ENCODE measurements at regions not wholly inside any gene's neighbourhood (a gene's known extent, or its start where the extent isn't known, plus 50 kb on each side); places are given as distances from the start of the nearest gene placed in this dataset.

GRCh38 chr20:40770564-40771307 lies 81.7 kb upstream of the MAFB start:
- DNase-seq (ENCODE audit: low spot score), result no peak

GRCh38 chr20:40771308-40771610 lies 82.2 kb upstream of the MAFB start:
- DNase-seq (ENCODE audit: low spot score), result no peak

GRCh38 chr20:40771848-40772511 lies 82.9 kb upstream of the MAFB start:
- no peak for DNase-seq (ENCODE audit: low spot score)

DNA sequence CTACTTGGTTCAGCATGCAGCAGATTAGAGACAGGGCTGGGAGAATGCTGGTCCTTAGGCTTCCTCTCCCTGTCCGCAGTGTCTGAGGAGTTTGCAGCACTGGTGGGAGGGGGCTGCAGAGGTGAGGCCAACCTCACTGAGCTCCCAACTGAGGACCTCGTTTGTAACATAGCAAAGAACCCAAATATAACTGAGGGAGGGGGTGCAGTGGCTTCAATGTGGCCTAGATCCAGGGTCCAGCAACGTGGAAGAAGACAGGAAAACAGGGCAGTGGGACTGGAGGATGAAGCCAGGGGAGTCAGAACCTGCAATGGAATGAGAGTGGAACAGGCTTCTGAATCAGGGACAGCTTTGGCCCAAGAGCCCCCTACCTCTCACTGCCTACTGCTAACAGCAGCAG lies 84.3 kb upstream of the MAFB start:
- no peak for DNase-seq (ENCODE audit: low spot score)

- DNase-seq (ENCODE audit: low spot score), result no peak
Observed at GRCh38 chr20:40774252-40774651, 85.2 kb upstream of the MAFB start.

DNA sequence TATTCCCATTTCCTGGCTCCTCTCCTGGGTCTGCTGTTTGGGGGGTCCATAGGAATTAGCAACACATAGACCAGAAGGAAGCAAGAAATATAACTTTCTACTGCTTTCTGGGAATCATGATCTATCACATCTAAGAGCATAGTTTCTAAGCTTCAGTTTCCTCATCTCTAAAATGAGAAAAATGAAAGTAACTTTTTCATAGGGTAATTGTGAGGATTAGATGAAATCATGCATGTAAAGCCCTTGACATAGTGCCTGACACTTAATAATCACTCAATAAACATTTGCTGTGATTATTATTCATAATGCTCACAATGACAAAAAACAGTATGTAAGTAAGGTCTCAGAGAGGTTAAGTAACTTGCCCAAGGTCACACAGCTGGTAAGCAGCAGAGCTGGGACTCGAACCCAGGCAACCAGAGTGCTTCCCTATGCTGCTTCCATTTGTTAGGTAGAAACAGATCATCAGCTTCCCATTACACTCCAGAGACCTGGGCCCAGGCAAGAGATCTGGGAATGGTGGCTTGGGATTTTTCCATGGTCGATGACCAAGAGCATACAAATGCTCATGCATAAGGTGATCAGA lies 86.6 kb upstream of the MAFB start:
- no peak for DNase-seq (ENCODE audit: low spot score)

DNA sequence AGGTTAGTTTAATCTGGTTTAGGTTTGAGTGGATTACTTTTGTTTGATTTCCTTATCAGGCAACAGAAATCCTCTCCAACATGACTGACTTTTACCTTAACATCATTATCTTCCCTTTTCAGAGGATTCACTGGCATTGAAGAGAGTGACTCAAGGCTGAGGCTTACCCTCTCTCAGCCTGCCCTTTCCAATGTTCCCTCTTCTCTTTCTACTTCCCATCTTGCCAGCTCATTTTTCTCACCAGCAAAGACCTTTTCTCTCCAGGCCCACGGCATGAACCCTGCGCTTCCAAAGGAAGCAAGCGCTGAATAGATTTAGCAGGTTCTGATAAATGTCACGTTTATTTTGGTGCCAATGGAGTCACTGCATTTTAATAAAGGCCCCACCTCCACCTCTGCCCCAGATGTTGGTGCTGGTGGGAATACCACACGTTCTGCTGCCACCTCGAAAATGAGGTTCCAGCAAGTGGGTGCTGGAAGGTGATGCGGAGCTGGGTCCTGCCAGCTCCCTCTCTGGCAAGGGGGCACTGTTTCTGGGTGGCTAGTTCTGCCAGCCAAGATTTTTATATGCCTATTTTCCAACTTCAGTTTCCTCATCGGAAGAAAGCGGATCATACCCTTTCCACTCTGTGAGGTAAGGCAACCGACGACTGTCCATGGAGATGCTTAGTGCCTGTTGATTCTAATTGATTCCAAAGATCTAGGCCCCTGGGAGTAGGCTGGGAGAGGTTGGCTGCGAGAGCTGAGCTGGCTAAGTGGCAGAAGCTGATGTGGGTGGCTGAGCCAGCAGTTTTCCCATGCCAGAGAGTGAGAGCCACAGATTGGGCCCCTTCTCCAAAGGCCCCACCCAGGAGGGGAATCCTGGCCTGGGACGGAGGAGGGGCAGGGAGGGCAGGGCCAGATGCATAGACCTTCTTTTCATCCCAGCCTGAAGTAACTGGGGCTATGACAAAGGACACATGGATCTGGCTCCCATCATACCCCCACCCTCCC lies 87.7 kb upstream of the MAFB start:
- no peak for DNase-seq (ENCODE audit: low spot score)

- DNase-seq (ENCODE audit: low spot score), result no peak
Observed at GRCh38 chr20:40777653-40778052, 88.6 kb upstream of the MAFB start.

DNA sequence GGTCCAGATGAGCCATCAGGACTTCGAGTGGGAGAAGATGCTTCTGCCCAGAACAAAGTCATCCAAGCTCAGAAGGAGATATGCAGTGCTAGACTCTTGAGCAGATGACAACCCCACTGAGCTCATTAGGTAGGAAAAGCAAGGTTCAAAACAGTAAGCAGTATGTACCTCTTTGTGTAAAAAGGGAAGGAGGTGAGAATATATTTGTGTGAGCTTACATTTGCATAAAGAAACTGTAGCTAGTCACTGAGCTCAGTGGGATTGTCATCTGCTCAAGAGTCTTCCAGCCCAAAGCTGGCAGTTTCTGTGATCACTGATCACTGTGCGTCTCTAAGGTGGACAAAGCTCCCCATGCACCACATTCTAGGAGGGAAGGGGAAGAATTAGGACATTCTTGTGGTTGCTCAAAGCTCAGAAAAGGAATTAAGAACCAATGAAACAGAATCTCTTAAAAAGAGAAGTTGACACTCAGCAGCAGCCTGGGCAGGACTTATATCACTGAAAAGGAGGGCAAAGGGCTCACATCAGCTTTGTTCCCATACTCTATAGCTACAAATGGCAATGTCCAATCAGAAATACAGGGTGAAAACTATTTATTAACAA lies 90.0 kb upstream of the MAFB start:
- no peak for DNase-seq (ENCODE audit: low spot score)

DNA sequence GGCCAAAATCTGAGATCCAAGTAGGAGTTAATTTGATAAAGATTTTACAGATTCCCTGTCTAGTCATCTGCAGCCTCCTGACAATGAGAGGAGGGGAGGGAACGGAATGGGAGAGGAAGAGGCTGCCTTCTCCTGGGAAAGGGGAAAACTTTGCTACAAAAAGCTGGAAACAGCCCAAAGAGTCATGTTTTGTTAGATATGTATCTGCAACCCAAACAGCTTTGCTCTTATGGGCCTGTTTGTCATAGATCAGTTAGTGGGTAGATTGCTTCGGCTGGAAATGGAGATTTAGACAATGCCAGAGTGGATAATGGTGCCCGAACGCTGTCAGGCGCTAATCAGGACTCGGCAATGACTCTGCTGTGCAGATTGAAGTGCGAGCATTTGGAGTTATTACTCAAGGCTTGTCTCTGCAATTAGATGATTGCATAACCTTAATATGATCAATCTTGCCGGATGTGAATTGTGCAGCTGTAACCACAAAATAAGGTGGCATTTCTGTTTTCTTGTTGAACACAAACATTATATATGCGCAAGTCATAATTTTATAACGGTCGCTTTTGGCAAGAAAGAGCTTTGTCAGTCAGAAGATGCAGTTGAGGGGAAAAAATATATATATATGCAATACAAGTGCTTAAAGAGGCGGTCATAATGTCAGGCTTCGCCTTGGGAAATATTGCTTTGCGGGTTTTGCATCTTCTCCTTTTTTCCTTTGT lies 92.4 kb upstream of the MAFB start:
- no peak for DNase-seq (ENCODE audit: low spot score)

GRCh38 chr20:40782043-40782368 lies 93.0 kb upstream of the MAFB start:
- DNase-seq (ENCODE audit: low spot score), result no peak

- no peak for DNase-seq (ENCODE audit: low spot score)
Observed at GRCh38 chr20:40785346-40785745, 96.3 kb upstream of the MAFB start.

DNA sequence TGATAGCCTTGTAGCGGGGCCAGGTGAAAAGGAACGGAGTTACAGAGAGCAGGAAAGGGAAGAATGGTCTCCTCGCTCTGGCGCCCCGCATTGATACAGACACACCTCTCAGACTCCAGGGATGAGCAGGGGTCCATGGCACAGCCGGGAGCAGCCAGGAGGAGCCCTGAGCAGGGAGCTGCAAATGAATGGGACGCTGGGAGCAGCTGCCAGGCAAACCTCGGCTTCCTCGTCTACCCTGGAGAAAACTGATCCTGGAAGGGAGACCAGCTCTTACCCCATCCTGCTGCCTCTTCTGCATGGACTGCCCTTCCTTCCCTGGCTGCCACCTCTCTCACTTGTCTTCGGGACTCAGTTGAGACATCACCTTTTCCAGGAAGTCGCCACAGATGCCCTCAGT lies 97.3 kb upstream of the MAFB start:
- DNase-seq (ENCODE audit: low spot score), result no peak

DNA sequence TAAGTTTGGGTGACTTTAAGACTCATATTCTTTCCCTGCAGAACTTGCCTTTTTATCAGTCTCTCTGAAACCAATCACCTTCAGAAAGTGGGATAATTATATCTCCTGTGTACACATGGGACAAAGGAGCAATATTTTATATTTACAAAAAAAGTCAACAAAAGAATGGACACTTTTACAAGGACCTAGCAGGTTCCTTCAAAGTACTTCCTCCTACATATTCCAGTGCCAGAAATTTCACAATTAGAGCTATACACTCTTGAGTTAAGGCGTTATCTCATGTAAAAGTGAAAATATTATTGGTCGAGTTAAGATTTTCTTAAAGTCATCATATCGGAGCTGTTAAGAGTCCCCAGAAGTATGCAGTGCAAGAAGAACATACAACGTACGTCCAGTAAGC lies 98.9 kb upstream of the MAFB start:
- DNase-seq (ENCODE audit: low spot score), result no peak

DNA sequence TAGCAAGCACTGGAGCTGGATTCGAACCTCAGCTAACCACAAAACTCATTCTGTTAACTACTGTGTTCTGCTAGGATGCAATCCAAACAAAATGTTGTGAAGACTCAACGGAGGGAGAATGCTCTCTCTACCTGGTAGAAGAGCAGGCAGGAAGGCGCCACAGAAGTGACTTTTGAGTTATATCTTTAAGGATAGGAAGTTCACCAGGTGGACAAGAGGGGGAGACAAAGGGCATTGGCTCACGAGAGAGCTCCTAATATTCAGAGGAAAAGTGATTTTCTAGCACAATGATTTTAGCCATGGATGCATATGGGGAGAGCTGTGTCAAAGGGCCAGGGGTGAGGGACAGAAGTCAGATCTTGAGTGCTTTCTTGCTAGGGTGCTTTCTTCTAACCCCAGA lies 108.4 kb upstream of the MAFB start:
- peak; percentile 43 for DNase-seq (ENCODE audit: low spot score)

DNA sequence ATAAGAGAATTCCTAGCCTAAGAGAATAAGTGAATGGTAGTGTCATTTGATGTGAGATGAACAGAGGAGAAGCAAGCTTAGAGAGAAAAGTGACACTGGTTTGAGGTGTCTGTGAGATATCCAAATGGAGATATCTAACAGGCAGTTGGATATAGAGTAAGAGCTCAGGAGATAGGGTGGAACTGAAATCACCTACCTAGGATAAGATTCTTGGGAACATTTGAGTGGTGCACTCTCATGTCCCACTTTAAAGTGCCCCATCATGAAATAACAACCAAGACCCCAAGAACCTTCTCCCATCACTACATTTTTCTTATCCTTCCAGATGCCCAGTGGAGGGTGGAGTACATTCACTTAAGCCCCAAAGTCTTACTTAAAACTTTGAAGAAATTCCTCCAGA lies 109.0 kb upstream of the MAFB start:
- DNase-seq (ENCODE audit: low spot score), result no peak

- DNase-seq (ENCODE audit: low spot score), result no peak
Observed at GRCh38 chr20:40802886-40803285, 113.8 kb upstream of the MAFB start.

GRCh38 chr20:40803381-40803780 lies 114.3 kb upstream of the MAFB start:
- DNase-seq (ENCODE audit: low spot score), result no peak

GRCh38 chr20:40805592-40805991 lies 116.6 kb upstream of the MAFB start:
- DNase-seq (ENCODE audit: low spot score), result peak; percentile 15

- DNase-seq (ENCODE audit: low spot score), result no peak
Observed at GRCh38 chr20:40806929-40807820, 118.1 kb upstream of the MAFB start.

DNA sequence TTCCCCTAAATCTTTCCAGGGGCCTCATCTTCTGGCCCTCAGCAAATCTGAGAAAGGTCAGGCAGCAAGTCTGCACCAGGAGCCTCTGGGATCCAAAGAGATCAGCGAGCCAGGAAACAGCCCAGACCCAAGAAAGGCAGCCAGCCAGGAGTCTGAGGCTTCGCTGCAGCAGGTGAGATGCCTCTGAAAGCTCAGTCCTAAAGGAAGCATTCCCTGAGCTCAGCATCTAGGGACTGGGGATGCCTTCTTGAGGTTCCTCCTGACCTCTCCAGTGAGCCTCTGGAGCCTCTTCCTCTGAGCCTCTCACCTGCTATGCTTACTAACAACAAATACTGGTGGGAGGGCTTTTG lies 118.8 kb upstream of the MAFB start:
- no peak for DNase-seq (ENCODE audit: low spot score)
